ENCODE measurements at regions not wholly inside any gene's neighbourhood (a gene's known extent, or its start where the extent isn't known, plus 50 kb on each side); places are given as distances from the start of the nearest gene placed in this dataset.
"Not testable (repeated sequence)": the region's sequence is repeated elsewhere in the genome, so short reads cannot be mapped to it uniquely, and the experiment has no call there.

DNA sequence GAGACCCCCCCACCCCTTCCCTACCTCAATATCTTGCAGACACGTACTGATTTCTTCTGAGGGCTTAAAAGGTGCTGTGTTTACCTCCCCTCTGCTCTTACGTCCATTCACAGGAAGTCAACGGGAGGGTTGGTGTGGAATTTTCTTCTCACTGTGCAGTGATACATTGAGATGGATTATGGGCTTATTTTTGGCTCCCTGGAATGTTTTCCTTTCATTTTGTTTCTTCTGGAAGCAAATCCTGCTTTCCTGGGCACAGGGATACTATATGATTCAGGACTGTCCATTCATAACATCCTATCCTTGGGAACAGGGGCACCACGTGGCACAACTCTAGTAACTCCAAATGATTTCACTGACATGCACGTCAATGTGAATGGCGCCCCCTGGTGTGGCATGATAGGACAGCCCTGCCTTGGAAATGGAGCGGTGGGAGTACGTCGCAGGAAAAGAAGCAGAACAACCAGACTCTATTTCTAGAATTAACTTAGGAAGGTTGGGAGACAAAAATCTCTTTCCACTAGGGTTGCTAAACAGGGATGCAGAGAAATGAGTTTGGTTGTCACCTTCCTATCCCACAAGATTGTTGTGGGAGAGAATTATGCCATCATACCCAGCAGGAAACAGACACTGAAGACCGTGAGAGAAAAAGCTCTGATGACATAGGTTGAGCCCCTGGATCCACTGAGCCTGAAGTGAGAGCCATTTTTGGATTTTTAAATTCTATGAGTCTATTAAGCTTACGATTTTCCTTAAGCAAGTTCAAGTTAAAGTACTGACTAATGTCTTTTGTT, 146.5 kb upstream of the RAG2 start:
- DNase-seq = peak; percentile 52

DNA sequence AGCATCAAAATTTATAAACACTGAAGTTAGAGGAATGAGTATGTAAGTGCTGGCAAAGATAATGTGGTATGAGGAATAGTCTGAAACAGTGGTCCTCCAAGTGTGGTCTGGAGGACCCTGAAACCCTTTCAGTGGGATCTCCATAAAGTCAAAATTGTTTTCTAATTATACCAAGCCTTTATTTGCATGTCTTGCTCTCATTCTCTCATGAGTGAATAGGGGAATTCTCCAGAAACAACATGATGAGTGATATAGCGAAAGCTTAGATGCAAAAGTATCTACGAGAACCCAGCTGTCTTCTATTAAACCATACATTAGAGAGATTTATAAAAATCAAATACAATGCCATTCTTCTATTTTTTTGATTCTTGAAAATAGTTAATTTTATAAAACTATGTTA, 145.0 kb upstream of the RAG2 start:
- DNase-seq = no peak

DNA sequence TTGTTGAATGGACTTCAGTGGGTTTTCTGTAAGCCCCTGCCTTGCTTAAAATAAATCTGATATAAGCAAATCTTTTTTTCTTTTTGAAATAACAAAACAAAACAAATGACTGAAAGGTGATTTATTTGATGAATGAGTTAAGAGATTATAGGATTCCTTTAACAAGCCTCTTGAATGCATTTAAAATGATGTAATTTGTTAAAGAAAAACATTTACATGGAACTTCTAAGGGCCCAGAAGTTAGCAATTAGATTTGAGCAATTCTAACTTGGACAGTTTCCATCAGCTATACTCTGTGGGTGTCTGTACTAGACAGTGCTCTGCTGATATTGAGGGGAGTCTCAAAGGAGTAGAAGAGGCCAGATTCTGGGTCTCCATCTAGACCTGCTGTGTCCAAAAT, 143.5 kb upstream of the RAG2 start:
- no peak for DNase-seq

DNA sequence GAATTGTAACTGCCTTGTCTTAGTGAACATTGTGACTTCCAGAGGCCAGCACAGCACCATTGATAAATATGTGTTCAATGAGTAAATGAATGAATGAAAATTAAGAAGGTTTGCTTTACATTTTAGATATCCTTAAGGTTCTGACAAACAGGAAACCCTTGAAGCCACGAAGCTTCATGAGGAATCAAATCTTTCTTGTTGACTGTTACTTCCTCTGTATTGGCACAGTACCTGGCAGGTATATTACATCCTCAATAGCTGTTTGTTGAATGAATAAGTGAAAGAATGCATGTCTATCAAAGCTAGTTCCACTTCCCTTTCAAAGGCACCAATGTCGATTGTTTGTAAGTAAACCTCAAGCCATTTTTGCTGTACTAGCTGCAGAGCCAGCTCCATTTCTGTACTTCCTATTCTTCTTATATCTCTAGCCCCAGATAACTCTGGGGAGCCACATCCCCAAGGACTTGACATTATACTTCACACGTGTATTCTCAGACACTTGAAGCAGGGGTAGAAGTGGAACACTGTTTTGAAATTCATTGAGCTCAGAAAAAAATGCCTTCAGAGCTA, 140.3 kb upstream of the RAG2 start:
- DNase-seq = no peak

DNA sequence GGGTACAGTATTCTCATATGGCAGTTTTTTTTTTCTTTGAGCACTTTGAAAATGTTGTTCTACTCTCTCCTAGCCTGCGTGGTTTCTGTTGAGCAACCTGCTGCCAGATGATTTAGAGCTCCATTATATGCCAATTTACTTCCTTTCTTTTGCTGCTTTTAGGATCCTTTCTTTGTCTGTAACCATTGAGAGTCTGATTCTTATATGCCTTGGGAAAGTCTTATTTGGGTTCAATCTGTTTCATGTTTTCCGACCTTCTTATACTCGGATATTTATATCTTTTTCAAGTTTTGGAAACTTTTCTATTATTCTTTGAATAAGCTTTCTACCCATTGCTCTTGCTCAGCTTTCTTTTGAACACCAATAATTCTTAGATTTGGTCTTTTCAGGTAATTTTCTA, 138.1 kb upstream of the RAG2 start:
- DNase-seq = no peak

GRCh38 chr11:36733721-36734120, 135.7 kb upstream of the RAG2 start:
- DNase-seq = not testable (repeated sequence)

DNA sequence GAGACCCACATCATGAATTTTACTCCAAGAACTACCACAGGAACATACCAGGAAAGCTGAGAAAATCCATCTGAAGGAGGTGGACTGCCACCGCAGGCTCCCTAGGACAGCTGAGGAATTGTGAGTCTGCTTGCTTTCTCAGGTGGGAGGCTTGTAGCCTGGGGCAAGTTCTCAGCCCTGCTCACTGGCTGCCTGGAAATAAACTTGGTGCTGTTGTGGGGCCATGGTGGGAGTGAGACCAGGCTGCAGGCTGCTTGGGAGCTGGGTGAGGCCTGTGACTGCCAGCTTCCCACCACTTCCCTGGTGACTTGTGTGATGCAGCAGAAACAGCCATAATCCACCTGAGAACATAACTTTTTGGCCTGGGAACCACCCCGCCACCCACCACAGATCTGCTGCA, 132.7 kb upstream of the RAG2 start:
- no peak for DNase-seq

DNA sequence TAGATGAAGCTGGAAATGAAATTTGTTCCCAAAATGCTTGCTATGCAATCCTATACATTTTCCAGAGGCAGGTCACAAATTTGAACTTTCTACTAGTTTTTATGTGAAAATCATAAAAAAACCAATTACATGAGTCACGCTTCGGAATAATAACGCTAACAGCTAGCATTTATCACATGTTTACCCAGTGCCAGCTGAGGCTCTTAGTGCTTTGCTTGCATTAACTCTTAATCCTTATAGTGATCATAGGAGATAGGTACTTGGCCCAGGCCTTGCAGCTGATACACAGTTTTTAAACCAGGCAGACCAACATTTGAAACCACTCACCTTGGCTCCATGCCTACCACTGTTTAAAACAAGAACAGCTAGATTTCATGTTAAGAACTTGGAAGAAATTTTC, 131.8 kb upstream of the RAG2 start:
- DNase-seq = no peak

GRCh38 chr11:36726420-36726819, 128.4 kb upstream of the RAG2 start:
- DNase-seq = no peak

- no peak for DNase-seq
These were observed 126.8 kb upstream of the RAG2 start for GRCh38 chr11:36724742-36725385.

- DNase-seq = no peak
These were observed 124.4 kb upstream of the RAG2 start for GRCh38 chr11:36722421-36722820.

DNA sequence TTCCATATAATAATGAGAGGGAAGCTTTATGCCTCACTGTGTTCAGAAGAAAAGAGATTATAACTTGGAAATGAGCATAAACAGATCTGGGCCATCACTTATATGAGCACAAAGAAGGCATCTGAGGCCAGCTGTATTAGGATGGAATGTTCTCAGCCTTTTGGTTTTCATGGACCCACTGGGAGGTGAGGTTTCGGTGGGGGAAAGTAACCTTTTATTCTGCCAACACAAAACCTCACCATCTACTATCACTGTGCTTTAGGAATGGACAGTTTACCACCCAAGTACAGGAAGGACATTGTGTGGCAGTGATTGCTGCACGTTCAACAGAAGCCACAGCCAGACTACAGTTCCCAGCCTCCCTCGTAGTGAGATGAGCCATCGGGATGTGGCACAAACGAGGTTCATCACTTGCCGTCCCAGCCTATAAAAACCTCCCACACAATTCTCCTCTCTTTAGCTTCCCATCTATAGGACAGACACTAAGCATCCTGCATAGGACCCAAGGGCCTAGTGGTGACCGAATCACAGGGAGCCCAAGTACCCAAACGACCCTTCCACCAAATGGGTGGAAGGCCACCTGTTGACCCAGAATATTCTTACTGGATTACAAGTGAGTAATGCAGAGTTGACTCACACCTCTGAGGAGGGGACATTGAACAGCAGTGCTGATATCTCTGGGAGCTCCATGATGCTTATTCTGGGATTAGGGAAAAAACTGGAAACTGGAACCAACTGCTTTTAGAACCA, 121.5 kb upstream of the RAG2 start:
- DNase-seq = no peak

- DNase-seq = no peak
These were observed 120.4 kb upstream of the RAG2 start for GRCh38 chr11:36718451-36718850.

- DNase-seq = no peak
These were observed 115.7 kb upstream of the RAG2 start for GRCh38 chr11:36713715-36714114.

DNA sequence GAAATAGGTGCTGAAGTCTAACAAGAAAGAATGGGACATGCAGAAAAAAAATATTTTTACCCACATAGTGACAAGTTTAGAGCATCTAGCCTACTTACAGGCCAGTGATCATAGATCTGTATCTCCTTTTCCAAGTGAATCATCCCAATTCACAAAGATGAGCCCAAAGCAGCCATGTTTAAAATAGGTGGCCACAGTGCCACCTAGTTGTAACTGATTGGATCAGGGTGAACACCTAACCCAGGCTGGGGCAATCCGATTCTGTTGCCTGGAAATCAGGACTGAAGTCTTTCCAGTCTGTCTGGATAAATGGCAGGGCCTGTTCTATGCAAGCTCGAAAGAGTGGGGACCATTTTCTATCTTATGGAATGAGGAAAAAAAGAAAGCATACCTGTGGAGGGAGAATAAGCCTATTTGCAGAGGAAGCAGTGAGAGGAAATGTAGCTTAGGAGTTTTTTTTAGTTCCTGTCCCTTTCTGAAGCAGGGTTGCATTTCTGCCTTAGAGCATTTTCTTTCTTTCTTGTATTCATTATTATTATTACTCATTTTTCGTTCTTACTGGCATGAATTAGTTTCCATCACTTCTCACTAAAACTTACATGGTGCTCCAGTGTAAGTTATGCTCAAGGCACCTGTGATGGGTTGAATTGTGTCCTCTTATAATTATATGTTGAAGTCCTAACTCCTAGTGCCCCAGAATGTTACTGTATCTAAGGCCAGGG, 113.2 kb upstream of the RAG2 start:
- DNase-seq = no peak
